Smooth muscle cell (in vitro differentiated cells): ENCODE measurements at regions not wholly inside any gene's neighbourhood (a gene's known extent, or its start where the extent isn't known, plus 50 kb on each side); places are given as distances from the start of the nearest gene placed in this dataset.

Source experiments
- DNase-seq: peaks from one replicate; lab custom pipeline; 2025; ENCODE audit not compliant: unreplicated experiment; lab: John Stamatoyannopoulos, UW
- H2AFZ ChIP-seq: fragments of 200-600 bp; sonication (generic); 2 replicates; pipeline ENCODE4 v1.6.0; 2016; ENCODE audit warnings: antibody characterized with exemption, low read depth, mild to moderate bottlenecking
- H3F3A ChIP-seq: fragments of 200-600 bp; sonication (generic); 2 replicates; pipeline ENCODE4 v1.6.0; 2017; ENCODE audit warnings: antibody characterized with exemption, low read depth
- H3K27ac ChIP-seq: fragments of 200-600 bp; sonication (generic); 2 replicates; pipeline ENCODE4 v1.5.1; 2016; ENCODE audit warnings: low read depth, mild to moderate bottlenecking
- H3K27me3 ChIP-seq: fragments of 200-600 bp; sonication (generic); 2 replicates; pipeline ENCODE4 v1.6.1; 2016; ENCODE audit warnings: low read depth, mild to moderate bottlenecking
- H3K36me3 ChIP-seq: fragments of 200-600 bp; sonication (generic); 2 replicates; pipeline ENCODE4 v1.5.1; 2016; ENCODE audit warnings: low read depth
- H3K4me1 ChIP-seq: fragments of 200-600 bp; sonication (generic); 2 replicates; pipeline ENCODE4 v1.5.1; 2016; ENCODE audit warnings: low read depth
- H3K4me2 ChIP-seq: fragments of 200-600 bp; sonication (generic); 2 replicates; pipeline ENCODE4 v1.6.0; 2016; ENCODE audit warnings: mild to moderate bottlenecking
- H3K4me3 ChIP-seq: fragments of 200-600 bp; sonication (generic); 2 replicates; pipeline ENCODE4 v1.5.1; 2016; ENCODE audit warnings: mild to moderate bottlenecking
- H3K79me2 ChIP-seq: fragments of 200-600 bp; sonication (generic); 2 replicates; pipeline ENCODE4 v1.6.0; 2016; ENCODE audit warnings: low read depth, mild to moderate bottlenecking
- H3K9ac ChIP-seq: fragments of 200-600 bp; sonication (generic); 2 replicates; pipeline ENCODE4 v1.6.0; 2016; ENCODE audit warnings: low read depth
- H3K9me3 ChIP-seq: fragments of 200-600 bp; sonication (generic); replicated peaks from 2 replicates; pipeline ENCODE4 v1.5.1; 2016; ENCODE audit warnings: low read depth
- H4K20me1 ChIP-seq: fragments of 200-600 bp; sonication (generic); 2 replicates; pipeline ENCODE4 v1.6.0; 2016; ENCODE audit warnings: low read depth
- CTCF ChIP-seq: fragments of 200-600 bp; sonication (generic); IDR thresholded peaks from 2 replicates; pipeline ENCODE4 v1.5.1; 2017; ENCODE audit warnings: borderline replicate concordance, mild to moderate bottlenecking, antibody characterized with exemption; ENCODE audit not compliant: insufficient read depth, poor library complexity, severe bottlenecking
- WGBS: methylation state at CpG from one replicate; pipeline ENCODE4 v1.1.7; 2016; ENCODE audit warnings: low lambda C conversion rate; 5-methylcytosine and 5-hydroxymethylcytosine counted together

GRCh38 chr1:201596101-201596868 is 57.4 kb downstream of the NAV1 start:
- Histone ChIP-seq H3K4me3 (no peak overlapping the region), H3K27me3 (no peaks in the 10 kb centered on the region), H3F3A (peaks cover 37% of the 10 kb centered on the region), H3K4me2 (no peak overlapping the region), H4K20me1 (peaks cover 29% of the 10 kb centered on the region), H3K9ac (no peak overlapping the region), H3K36me3 (no peaks in the 10 kb centered on the region), H3K79me2 (peaks cover 30% of the 10 kb centered on the region), H3K4me1 (peaks cover 9% of the 10 kb centered on the region), H3K9me3 (no peaks in the 10 kb centered on the region), H2AFZ (no peak overlapping the region), H3K27ac (peak overlapping the region; percentile 34)
- no peak for DNase-seq
- whole genome bisulfite sequencing, result 90% methylated on average over 4 of the region's 4 CpGs
- no peak for TF ChIP-seq CTCF

GRCh38 chr1:201597551-201598230 is 58.8 kb downstream of the NAV1 start:
- Histone ChIP-seq H3K27me3 (no peaks in the 10 kb centered on the region), H3K4me1 (peaks cover 13% of the 10 kb centered on the region), H3K9me3 (no peaks in the 10 kb centered on the region), H3K27ac (peak overlapping the region; percentile 93), H3K36me3 (no peaks in the 10 kb centered on the region), H3K4me3 (no peak overlapping the region), H2AFZ (no peak overlapping the region), H3K79me2 (peaks cover 33% of the 10 kb centered on the region), H3F3A (peaks cover 43% of the 10 kb centered on the region), H3K9ac (no peak overlapping the region), H4K20me1 (peaks cover 29% of the 10 kb centered on the region), H3K4me2 (peak overlapping the region; percentile 11)
- TF ChIP-seq CTCF, result no peak
- no peak for DNase-seq
- 66% methylated on average over 15 of the region's 15 CpGs for WGBS

DNA sequence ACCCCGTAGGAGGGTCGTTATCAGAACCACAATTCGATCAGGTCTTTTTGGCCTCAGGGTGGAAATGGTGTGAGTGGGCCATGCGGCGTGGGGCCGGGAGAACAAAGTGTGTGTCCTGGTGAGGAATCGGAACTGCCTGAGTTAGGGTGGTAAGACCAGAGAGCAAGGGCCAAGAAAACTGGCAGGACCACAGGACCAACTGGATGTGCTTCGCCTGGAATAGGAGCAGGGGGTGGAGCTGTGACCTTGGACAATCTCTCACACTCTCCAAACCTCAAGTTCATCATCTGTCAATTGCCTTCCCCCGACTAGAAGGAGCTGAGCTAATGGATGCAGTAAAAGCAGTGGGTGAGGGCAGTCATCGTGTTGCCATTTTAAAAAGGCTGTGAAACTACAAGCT is 59.5 kb downstream of the NAV1 start:
- Histone ChIP-seq H2AFZ (no peak overlapping the region), H3K9me3 (no peaks in the 10 kb centered on the region), H3K36me3 (no peaks in the 10 kb centered on the region), H3K9ac (no peak overlapping the region), H3K79me2 (peaks cover 33% of the 10 kb centered on the region), H3F3A (peaks cover 47% of the 10 kb centered on the region), H3K4me1 (peaks cover 10% of the 10 kb centered on the region), H3K4me3 (no peak overlapping the region), H4K20me1 (peaks cover 29% of the 10 kb centered on the region), H3K27ac (peak overlapping the region; percentile 93), H3K4me2 (peak overlapping the region; percentile 11), H3K27me3 (no peaks in the 10 kb centered on the region)
- no peak for DNase-seq
- WGBS, result 76% methylated on average over 10 of the region's 10 CpGs
- no peak for TF ChIP-seq CTCF
